ENCODE measurements at regions not wholly inside any gene's neighbourhood (a gene's known extent, or its start where the extent isn't known, plus 50 kb on each side); places are given as distances from the start of the nearest gene placed in this dataset.
"Not testable (repeated sequence)": the region's sequence is repeated elsewhere in the genome, so short reads cannot be mapped to it uniquely, and the experiment has no call there.

GRCh38 chr13:54130931-54131330 lies 1102.3 kb downstream of the OLFM4 start:
- TF ChIP-seq CTCF, POLR2A (IDR thresholded peaks at IDR 0.05): not testable (repeated sequence)
